ENCODE measurements at regions not wholly inside any gene's neighbourhood (a gene's known extent, or its start where the extent isn't known, plus 50 kb on each side); places are given as distances from the start of the nearest gene placed in this dataset.

GRCh38 chr11:82308979-82309378 is 424.7 kb downstream of the FAM181B start:
- Histone ChIP-seq H3K4me2 (ENCODE audit: low read length) (no peak overlapping the region), H3K27ac (ENCODE audit: low read depth, low read length) (no peak overlapping the region), H2AK5ac (ENCODE audit: low read length) (no peak overlapping the region), H2BK12ac (ENCODE audit: low read length) (no peak overlapping the region), H3K4me3 (ENCODE audit: low read depth, low read length) (no peak overlapping the region), H4K12ac (ENCODE audit: low read depth, low read length) (no peak overlapping the region), H3K79me1 (ENCODE audit: low read length) (no peaks in the 10 kb centered on the region), H2BK5ac (ENCODE audit: low read depth, low read length, poor library complexity) (no peak overlapping the region), H3K4me1 (ENCODE audit: control insufficient read depth in 1 of 2, insufficient read depth in 2 of 2, low read length in 2 of 2) (no peaks in the 10 kb centered on the region), H3K14ac (ENCODE audit: low read length) (no peak overlapping the region), H3K9ac (ENCODE audit: low read length) (no peak overlapping the region), H3K36me3 (ENCODE audit: control insufficient read depth in 1 of 2, insufficient read depth in 2 of 2, low read length in 2 of 2) (no peaks in the 10 kb centered on the region), H3K23ac (ENCODE audit: low read length) (no peak overlapping the region), H4K91ac (ENCODE audit: low read depth, low read length) (no peak overlapping the region), H3K79me2 (ENCODE audit: control insufficient read depth, insufficient read depth, low read length, poor library complexity) (no peaks in the 10 kb centered on the region), H3K9me3 (ENCODE audit: insufficient read depth, low read depth, low read length) (no peaks in the 10 kb centered on the region), H3K18ac (ENCODE audit: low read length) (no peak overlapping the region), H3K4ac (ENCODE audit: low read depth, low read length) (no peak overlapping the region), H4K8ac (ENCODE audit: low read depth, low read length) (no peak overlapping the region), H3K27me3 (ENCODE audit: insufficient read depth, low read length) (no peaks in the 10 kb centered on the region), H2AFZ (ENCODE audit: insufficient read depth, low read length, poor library complexity) (no peak overlapping the region), H2BK120ac (ENCODE audit: insufficient read depth, low read length, poor library complexity) (no peak overlapping the region)
- no peak for DNase-seq
- WGBS (ENCODE audit: extremely low coverage, insufficient coverage, insufficient read length), result no CpG with 5 or more reads among the region's 2 CpGs

- H3K4me2 ChIP-seq (ENCODE audit: low read length), result no peak overlapping the region
- no peak overlapping the region for H2BK120ac ChIP-seq (ENCODE audit: insufficient read depth, low read length, poor library complexity)
- no peak overlapping the region for H3K18ac ChIP-seq (ENCODE audit: low read length)
- no peaks in the 10 kb centered on the region for H3K36me3 ChIP-seq (ENCODE audit: control insufficient read depth in 1 of 2, insufficient read depth in 2 of 2, low read length in 2 of 2)
- no peak overlapping the region for H2BK12ac ChIP-seq (ENCODE audit: low read length)
- no peak overlapping the region for H2AFZ ChIP-seq (ENCODE audit: insufficient read depth, low read length, poor library complexity)
- H3K27me3 ChIP-seq (ENCODE audit: insufficient read depth, low read length), result no peaks in the 10 kb centered on the region
- H4K8ac ChIP-seq (ENCODE audit: low read depth, low read length), result no peak overlapping the region
- no peak overlapping the region for H3K4me3 ChIP-seq (ENCODE audit: low read depth, low read length)
- H4K91ac ChIP-seq (ENCODE audit: low read depth, low read length), result no peak overlapping the region
- WGBS (ENCODE audit: extremely low coverage, insufficient coverage, insufficient read length), result no CpG with 5 or more reads among the region's 1 CpG
- H4K12ac ChIP-seq (ENCODE audit: low read depth, low read length), result no peak overlapping the region
- H3K23ac ChIP-seq (ENCODE audit: low read length), result no peak overlapping the region
- no peaks in the 10 kb centered on the region for H3K79me1 ChIP-seq (ENCODE audit: low read length)
- no peak overlapping the region for H3K4ac ChIP-seq (ENCODE audit: low read depth, low read length)
- no peaks in the 10 kb centered on the region for H3K9me3 ChIP-seq (ENCODE audit: insufficient read depth, low read depth, low read length)
- H3K27ac ChIP-seq (ENCODE audit: low read depth, low read length), result no peak overlapping the region
- no peak overlapping the region for H2AK5ac ChIP-seq (ENCODE audit: low read length)
- H3K79me2 ChIP-seq (ENCODE audit: control insufficient read depth, insufficient read depth, low read length, poor library complexity), result no peaks in the 10 kb centered on the region
- H3K4me1 ChIP-seq (ENCODE audit: control insufficient read depth in 1 of 2, insufficient read depth in 2 of 2, low read length in 2 of 2), result no peaks in the 10 kb centered on the region
- no peak overlapping the region for H3K14ac ChIP-seq (ENCODE audit: low read length)
- DNase-seq, result no peak
- no peak overlapping the region for H3K9ac ChIP-seq (ENCODE audit: low read length)
- H2BK5ac ChIP-seq (ENCODE audit: low read depth, low read length, poor library complexity), result no peak overlapping the region
Observed at GRCh38 chr11:82305123-82305522, 428.5 kb downstream of the FAM181B start.

- no peak overlapping the region for H3K27ac ChIP-seq (ENCODE audit: low read depth, low read length)
Observed at GRCh38 chr11:82303671-82304070, 430.0 kb downstream of the FAM181B start.

GRCh38 chr11:82288471-82288870 is 445.2 kb downstream of the FAM181B start:
- Histone ChIP-seq H3K4ac (ENCODE audit: low read depth, low read length) (no peak overlapping the region), H3K23ac (ENCODE audit: low read length) (no peak overlapping the region), H3K9ac (ENCODE audit: low read length) (no peak overlapping the region), H4K8ac (ENCODE audit: low read depth, low read length) (no peak overlapping the region), H2BK12ac (ENCODE audit: low read length) (no peak overlapping the region), H3K14ac (ENCODE audit: low read length) (no peak overlapping the region), H3K18ac (ENCODE audit: low read length) (no peak overlapping the region), H2AK5ac (ENCODE audit: low read length) (no peak overlapping the region), H2BK5ac (ENCODE audit: low read depth, low read length, poor library complexity) (no peak overlapping the region), H3K79me1 (ENCODE audit: low read length) (no peaks in the 10 kb centered on the region), H3K4me1 (ENCODE audit: control insufficient read depth in 1 of 2, insufficient read depth in 2 of 2, low read length in 2 of 2) (no peaks in the 10 kb centered on the region), H3K27ac (ENCODE audit: low read depth, low read length) (no peak overlapping the region), H4K12ac (ENCODE audit: low read depth, low read length) (no peak overlapping the region), H3K27me3 (ENCODE audit: insufficient read depth, low read length) (no peaks in the 10 kb centered on the region), H3K79me2 (ENCODE audit: control insufficient read depth, insufficient read depth, low read length, poor library complexity) (no peaks in the 10 kb centered on the region), H3K9me3 (ENCODE audit: insufficient read depth, low read depth, low read length) (no peaks in the 10 kb centered on the region), H3K4me2 (ENCODE audit: low read length) (no peak overlapping the region), H3K4me3 (ENCODE audit: low read depth, low read length) (no peak overlapping the region), H2AFZ (ENCODE audit: insufficient read depth, low read length, poor library complexity) (no peak overlapping the region), H2BK120ac (ENCODE audit: insufficient read depth, low read length, poor library complexity) (no peak overlapping the region), H4K91ac (ENCODE audit: low read depth, low read length) (no peak overlapping the region), H3K36me3 (ENCODE audit: control insufficient read depth in 1 of 2, insufficient read depth in 2 of 2, low read length in 2 of 2) (no peaks in the 10 kb centered on the region)
- WGBS (ENCODE audit: extremely low coverage, insufficient coverage, insufficient read length), result no CpG with 5 or more reads among the region's 2 CpGs
- no peak for DNase-seq

More at GRCh38 chr11:82303671-82304070, 430.0 kb downstream of the FAM181B start:
- Histone ChIP-seq H3K27me3 (ENCODE audit: insufficient read depth, low read length) (no peaks in the 10 kb centered on the region), H4K91ac (ENCODE audit: low read depth, low read length) (no peak overlapping the region), H3K79me1 (ENCODE audit: low read length) (no peaks in the 10 kb centered on the region), H2AK5ac (ENCODE audit: low read length) (no peak overlapping the region), H3K14ac (ENCODE audit: low read length) (no peak overlapping the region), H3K18ac (ENCODE audit: low read length) (no peak overlapping the region), H3K4me3 (ENCODE audit: low read depth, low read length) (no peak overlapping the region), H3K4me2 (ENCODE audit: low read length) (no peak overlapping the region), H2BK5ac (ENCODE audit: low read depth, low read length, poor library complexity) (no peak overlapping the region), H3K36me3 (ENCODE audit: control insufficient read depth in 1 of 2, insufficient read depth in 2 of 2, low read length in 2 of 2) (no peaks in the 10 kb centered on the region), H3K9me3 (ENCODE audit: insufficient read depth, low read depth, low read length) (no peaks in the 10 kb centered on the region), H3K9ac (ENCODE audit: low read length) (no peak overlapping the region), H2BK120ac (ENCODE audit: insufficient read depth, low read length, poor library complexity) (no peak overlapping the region), H3K4ac (ENCODE audit: low read depth, low read length) (no peak overlapping the region), H3K4me1 (ENCODE audit: control insufficient read depth in 1 of 2, insufficient read depth in 2 of 2, low read length in 2 of 2) (no peaks in the 10 kb centered on the region), H4K8ac (ENCODE audit: low read depth, low read length) (no peak overlapping the region), H2BK12ac (ENCODE audit: low read length) (no peak overlapping the region), H2AFZ (ENCODE audit: insufficient read depth, low read length, poor library complexity) (no peak overlapping the region), H3K23ac (ENCODE audit: low read length) (no peak overlapping the region), H3K79me2 (ENCODE audit: control insufficient read depth, insufficient read depth, low read length, poor library complexity) (no peaks in the 10 kb centered on the region), H4K12ac (ENCODE audit: low read depth, low read length) (no peak overlapping the region)
- DNase-seq, result no peak

Data from trophoblast cell (in vitro differentiated cells and primary cell).